PFSK-1 (cell line): ENCODE measurements at regions not wholly inside any gene's neighbourhood (a gene's known extent, or its start where the extent isn't known, plus 50 kb on each side); places are given as distances from the start of the nearest gene placed in this dataset.

Experiments
- FOXP2 ChIP-seq: optimal IDR thresholded peaks from 2 replicates; pipeline ENCODE3; 2011; ENCODE audit warnings: borderline replicate concordance, control low read depth, inconsistent platforms; ENCODE audit not compliant: insufficient read depth; ENCODE audit errors: extremely low read length, extremely low read depth
- POLR2AphosphoS5 ChIP-seq: IDR thresholded peaks from 2 replicates; pipeline ENCODE4 v1.6.1; 2012; ENCODE audit warnings: low read depth, mild to moderate bottlenecking, control low read depth, low read length, moderate library complexity
- REST ChIP-seq, 2 experiments: IDR thresholded peaks; 2 replicates each; pipeline versions ENCODE4 v1.6.1 to v1.8.0; 2011 to 2012; ENCODE audit warnings: low read depth in 2 of 2, low read length in 2 of 2, control low read depth in 1 of 2, inconsistent platforms in 1 of 2, mild to moderate bottlenecking in 1 of 2, moderate library complexity in 1 of 2; ENCODE audit not compliant: insufficient read depth in 1 of 2
- SIN3A ChIP-seq: IDR thresholded peaks from 2 replicates; pipeline ENCODE4 v1.6.1; 2012; ENCODE audit warnings: mild to moderate bottlenecking, low read length, moderate library complexity, borderline replicate concordance; ENCODE audit not compliant: insufficient read depth
- TAF1 ChIP-seq: IDR thresholded peaks from 2 replicates; pipeline ENCODE4 v1.6.1; 2012; ENCODE audit warnings: low read length, control low read depth, borderline replicate concordance; ENCODE audit not compliant: insufficient read depth

- no peak for TF ChIP-seq SIN3A
- no peak for TF ChIP-seq TAF1
- TF ChIP-seq REST (IDR thresholded peaks at IDR 0.05; ENCODE audit: insufficient read depth in 1 of 2, low read depth in 2 of 2, low read length in 2 of 2) = no peak
- no peak for TF ChIP-seq POLR2AphosphoS5
- TF ChIP-seq FOXP2 = no peak
Observed at GRCh38 chr4:3697033-3697432, 69.2 kb upstream of the ADRA2C start.

- TF ChIP-seq POLR2AphosphoS5 = no peak
- no peak for TF ChIP-seq FOXP2
- TF ChIP-seq SIN3A = no peak
- TF ChIP-seq TAF1 = no peak
- TF ChIP-seq REST (IDR thresholded peaks at IDR 0.05; ENCODE audit: insufficient read depth in 1 of 2, low read depth in 2 of 2, low read length in 2 of 2) = no peak
Observed at GRCh38 chr4:3690551-3691152, 75.5 kb upstream of the ADRA2C start.

- TF ChIP-seq REST (IDR thresholded peaks at IDR 0.05; ENCODE audit: insufficient read depth in 1 of 2, low read depth in 2 of 2, low read length in 2 of 2) (no peak), SIN3A (no peak), FOXP2 (no peak), POLR2AphosphoS5 (no peak)
Observed at GRCh38 chr4:3689576-3690550, 76.3 kb upstream of the ADRA2C start.

GRCh38 chr4:3689006-3689405 lies 77.2 kb upstream of the ADRA2C start:
- no peak for TF ChIP-seq REST (IDR thresholded peaks at IDR 0.05; ENCODE audit: insufficient read depth in 1 of 2, low read depth in 2 of 2, low read length in 2 of 2)
- no peak for TF ChIP-seq TAF1
- no peak for TF ChIP-seq SIN3A
- no peak for TF ChIP-seq POLR2AphosphoS5
- TF ChIP-seq FOXP2 = no peak
